ENCODE measurements at regions not wholly inside any gene's neighbourhood (a gene's known extent, or its start where the extent isn't known, plus 50 kb on each side); places are given as distances from the start of the nearest gene placed in this dataset.

DNA sequence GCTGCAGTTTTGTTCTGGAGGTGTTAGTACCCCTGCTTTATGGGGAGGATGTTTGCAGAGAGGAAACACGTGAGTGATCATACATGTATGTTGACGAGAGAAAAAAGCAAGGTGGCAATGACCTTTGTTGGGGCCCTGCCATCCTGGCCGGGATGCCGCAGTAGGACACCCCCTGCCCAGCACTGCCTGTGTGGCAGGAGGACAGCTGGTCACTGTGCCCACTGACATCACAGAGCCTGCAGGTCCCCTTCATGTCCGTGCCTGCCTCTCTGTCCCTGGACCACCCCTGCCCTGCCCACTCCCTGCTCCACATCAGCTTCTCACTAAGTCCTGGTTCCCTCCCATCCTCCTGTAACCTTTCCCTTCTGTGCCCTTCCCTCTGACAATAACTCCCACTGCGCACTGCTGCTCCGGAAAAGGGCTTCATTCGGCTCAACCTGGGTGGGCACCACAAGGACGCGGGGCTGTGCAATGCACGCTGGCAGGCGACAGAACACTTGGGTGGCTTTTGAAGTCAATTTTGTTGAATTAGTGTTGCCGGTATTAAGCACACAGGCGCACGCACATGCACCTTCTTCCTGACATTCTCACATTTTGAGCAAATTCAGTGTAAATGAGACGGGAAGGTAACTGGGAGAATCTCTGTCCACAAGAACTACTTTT lies 51.5 kb upstream of the TWIST2 start:
- Mint-ChIP-seq H3K9me3 (peaks cover 0 to 3% (median 0%) of the 10 kb centered on the region in 3 donors), H3K27me3 (peaks cover 2% of the 10 kb centered on the region), H3K36me3 (peaks cover 3% of the 10 kb centered on the region), H3K27ac (no peak overlapping the region), H3K4me1 (no peaks in the 10 kb centered on the region), H3K4me3 (no peak overlapping the region)

GRCh38 chr2:238797537-238797936 lies 50.3 kb upstream of the TWIST2 start:
- Mint-ChIP-seq H3K27me3 (peaks cover 2% of the 10 kb centered on the region), H3K4me1 (no peaks in the 10 kb centered on the region), H3K36me3 (peaks cover 3% of the 10 kb centered on the region), H3K27ac (no peak overlapping the region), H3K9me3 (peaks cover 0 to 3% (median 0%) of the 10 kb centered on the region in 3 donors), H3K4me3 (no peak overlapping the region)

All from IgD-negative memory B cell (primary cell).